Immature natural killer cell (primary cell): ENCODE measurements at regions not wholly inside any gene's neighbourhood (a gene's known extent, or its start where the extent isn't known, plus 50 kb on each side); places are given as distances from the start of the nearest gene placed in this dataset.

Experiments used
- DNase-seq, 3 donors: peaks; one replicate each; pipeline ENCODE4 v3.0.0; 2022; ENCODE audit warnings: mixed read lengths in 1 of 3
- H3K27ac Mint-ChIP-seq, 6 donors: one replicate each; pipeline ENCODE4 v1.8.0; 2020; ENCODE audit warnings: mixed read lengths in 6 of 6, mild to moderate bottlenecking in 5 of 6, inconsistent platforms in 4 of 6, moderate library complexity in 3 of 6
- H3K27me3 Mint-ChIP-seq, 3 donors: one replicate each; pipeline ENCODE4 v1.8.0; 2020 to 2021; ENCODE audit warnings: low read depth in 3 of 3, mild to moderate bottlenecking in 3 of 3, mixed read lengths in 3 of 3, moderate library complexity in 3 of 3, inconsistent platforms in 1 of 3
- H3K36me3 Mint-ChIP-seq, 3 donors: one replicate each; pipeline ENCODE4 v1.8.0; 2020; ENCODE audit warnings: mixed read lengths in 3 of 3, inconsistent platforms in 2 of 3, mild to moderate bottlenecking in 2 of 3
- H3K4me1 Mint-ChIP-seq, 2 donors: one replicate each; pipeline ENCODE4 v1.8.0; 2020; ENCODE audit warnings: inconsistent platforms in 2 of 2, mild to moderate bottlenecking in 2 of 2, mixed read lengths in 2 of 2, moderate library complexity in 1 of 2
- H3K4me3 Mint-ChIP-seq, 5 donors: one replicate each; pipeline ENCODE4 v1.8.0; 2020; ENCODE audit warnings: mild to moderate bottlenecking in 5 of 5, mixed read lengths in 5 of 5, inconsistent platforms in 3 of 5, moderate library complexity in 3 of 5
- H3K9me3 Mint-ChIP-seq, 6 donors: one replicate each; pipeline ENCODE4 v1.8.0; 2020; ENCODE audit warnings: mild to moderate bottlenecking in 6 of 6, mixed read lengths in 6 of 6, inconsistent platforms in 4 of 6, moderate library complexity in 3 of 6

GRCh38 chr20:7195704-7196103, 428.2 kb downstream of the BMP2 start:
- no peak for DNase-seq
- H3K4me3 Mint-ChIP-seq = no peak overlapping the region
- no peaks in the 10 kb centered on the region for H3K4me1 Mint-ChIP-seq
- H3K9me3 Mint-ChIP-seq = peaks cover 0 to 17% (median 7%) of the 10 kb centered on the region in 6 donors
- no peaks in the 10 kb centered on the region for H3K36me3 Mint-ChIP-seq
- H3K27ac Mint-ChIP-seq = no peak overlapping the region
- peaks cover 0 to 3% (median 1%) of the 10 kb centered on the region in 3 donors for H3K27me3 Mint-ChIP-seq

DNA sequence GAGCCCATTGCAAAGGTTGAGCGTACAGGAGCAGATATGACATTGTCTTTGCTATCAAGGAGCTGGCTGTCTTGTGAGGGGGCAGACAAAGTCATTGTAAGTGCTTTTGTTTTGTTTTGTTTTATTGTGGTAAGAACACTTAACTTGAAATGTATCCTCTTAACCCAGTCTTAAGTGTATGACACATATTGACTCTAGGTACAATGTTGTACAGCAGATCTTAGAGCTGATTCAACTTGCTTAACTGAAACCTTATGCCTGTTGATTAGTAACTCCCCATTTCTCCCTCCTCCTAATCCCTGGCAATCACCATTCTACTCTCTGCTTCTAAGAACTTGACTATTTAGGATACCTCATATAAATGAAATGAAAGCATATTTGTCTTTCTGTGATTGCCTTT, 429.0 kb downstream of the BMP2 start:
- Mint-ChIP-seq H3K27ac (no peak overlapping the region), H3K4me1 (no peaks in the 10 kb centered on the region), H3K9me3 (peaks cover 0 to 12% (median 6%) of the 10 kb centered on the region in 6 donors), H3K27me3 (peaks cover 0 to 3% (median 1%) of the 10 kb centered on the region in 3 donors), H3K4me3 (no peak overlapping the region), H3K36me3 (no peaks in the 10 kb centered on the region)
- no peak for DNase-seq

DNA sequence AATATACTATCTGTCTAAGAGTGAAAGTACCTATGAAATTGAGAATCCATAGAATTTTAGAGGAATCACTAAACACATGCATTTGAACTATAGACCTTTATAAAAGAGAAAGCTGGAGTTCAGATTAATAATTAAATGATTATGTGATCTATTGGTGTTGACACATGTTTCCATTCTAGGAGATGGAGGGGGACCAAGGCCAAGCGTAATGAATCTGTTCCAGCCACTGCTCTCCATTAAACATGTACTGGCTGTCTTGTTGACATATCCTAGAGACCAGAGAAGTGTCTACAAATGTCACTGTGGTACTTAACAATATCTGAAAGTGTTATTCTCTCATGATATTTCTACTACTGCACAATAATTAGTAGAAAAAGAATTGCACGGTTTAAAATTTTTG, 432.4 kb downstream of the BMP2 start:
- no peak overlapping the region for H3K27ac Mint-ChIP-seq
- no peaks in the 10 kb centered on the region for H3K27me3 Mint-ChIP-seq
- no peaks in the 10 kb centered on the region for H3K36me3 Mint-ChIP-seq
- no peaks in the 10 kb centered on the region for H3K4me1 Mint-ChIP-seq
- no peak overlapping the region for H3K4me3 Mint-ChIP-seq
- DNase-seq = no peak
- H3K9me3 Mint-ChIP-seq = peaks cover 0 to 19% (median 10%) of the 10 kb centered on the region in 6 donors

DNA sequence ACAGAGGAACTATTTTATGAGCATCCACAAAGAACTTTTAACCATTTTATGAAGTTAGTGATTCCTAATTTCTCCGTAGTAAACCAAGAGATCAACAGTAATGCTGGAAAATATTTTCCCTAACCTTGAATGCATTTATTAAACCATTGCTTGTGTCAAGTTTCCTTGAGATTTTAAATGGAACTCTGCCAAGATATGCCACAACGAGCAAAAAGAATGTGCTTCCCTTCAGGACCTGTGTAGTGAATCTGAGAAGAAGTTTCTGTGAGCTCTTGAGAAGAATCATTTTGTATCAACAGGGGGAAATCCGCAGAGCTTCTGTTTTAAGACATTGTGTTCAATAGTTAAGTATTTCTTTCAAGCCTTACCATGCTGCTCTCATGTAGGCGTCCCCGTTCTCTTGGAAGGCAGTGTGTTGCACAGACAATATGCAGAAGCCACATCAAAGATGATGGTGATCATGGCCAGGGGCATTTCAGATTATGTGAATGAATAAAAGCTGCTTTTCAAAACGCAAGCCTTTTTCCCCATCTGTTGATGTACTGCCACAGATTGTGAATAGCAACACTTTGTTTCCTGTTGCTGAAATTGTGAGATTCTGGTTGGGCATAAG, 439.8 kb downstream of the BMP2 start:
- Mint-ChIP-seq H3K27ac (no peak overlapping the region), H3K36me3 (no peaks in the 10 kb centered on the region), H3K27me3 (peaks cover 0 to 4% (median 0%) of the 10 kb centered on the region in 3 donors), H3K4me1 (no peaks in the 10 kb centered on the region), H3K9me3 (peaks cover 2 to 34% (median 12%) of the 10 kb centered on the region in 6 donors), H3K4me3 (no peak overlapping the region)
- DNase-seq = no peak

- Mint-ChIP-seq H3K4me1 (no peaks in the 10 kb centered on the region), H3K27me3 (peaks cover 0 to 4% (median 0%) of the 10 kb centered on the region in 3 donors), H3K36me3 (no peaks in the 10 kb centered on the region), H3K9me3 (peaks cover 2 to 20% (median 8%) of the 10 kb centered on the region in 6 donors), H3K4me3 (no peak overlapping the region), H3K27ac (no peak overlapping the region)
- DNase-seq = no peak
Measured at GRCh38 chr20:7210910-7211309, 443.4 kb downstream of the BMP2 start.

GRCh38 chr20:7214081-7214740, 446.7 kb downstream of the BMP2 start:
- no peaks in the 10 kb centered on the region for H3K4me1 Mint-ChIP-seq
- no peak overlapping the region for H3K27ac Mint-ChIP-seq
- DNase-seq = no peak
- H3K9me3 Mint-ChIP-seq = peaks cover 0 to 20% (median 7%) of the 10 kb centered on the region in 6 donors
- peaks cover 0 to 4% (median 0%) of the 10 kb centered on the region in 3 donors for H3K27me3 Mint-ChIP-seq
- H3K4me3 Mint-ChIP-seq = no peak overlapping the region
- H3K36me3 Mint-ChIP-seq = no peaks in the 10 kb centered on the region

- Mint-ChIP-seq H3K4me3 (no peak overlapping the region), H3K27ac (no peak overlapping the region), H3K9me3 (peaks cover 0 to 20% (median 5%) of the 10 kb centered on the region in 6 donors), H3K4me1 (no peaks in the 10 kb centered on the region), H3K27me3 (peaks cover 0 to 4% (median 0%) of the 10 kb centered on the region in 3 donors), H3K36me3 (no peaks in the 10 kb centered on the region)
- no peak for DNase-seq
Measured at GRCh38 chr20:7217606-7218005, 450.1 kb downstream of the BMP2 start.

- no peaks in the 10 kb centered on the region for H3K36me3 Mint-ChIP-seq
- no peak overlapping the region for H3K27ac Mint-ChIP-seq
- H3K27me3 Mint-ChIP-seq = peaks cover 0 to 4% (median 0%) of the 10 kb centered on the region in 3 donors
- H3K9me3 Mint-ChIP-seq = peaks cover 4 to 33% (median 12%) of the 10 kb centered on the region in 6 donors
- no peak overlapping the region for H3K4me3 Mint-ChIP-seq
- DNase-seq = no peak
- no peaks in the 10 kb centered on the region for H3K4me1 Mint-ChIP-seq
Measured at GRCh38 chr20:7220755-7221154, 453.3 kb downstream of the BMP2 start.

DNA sequence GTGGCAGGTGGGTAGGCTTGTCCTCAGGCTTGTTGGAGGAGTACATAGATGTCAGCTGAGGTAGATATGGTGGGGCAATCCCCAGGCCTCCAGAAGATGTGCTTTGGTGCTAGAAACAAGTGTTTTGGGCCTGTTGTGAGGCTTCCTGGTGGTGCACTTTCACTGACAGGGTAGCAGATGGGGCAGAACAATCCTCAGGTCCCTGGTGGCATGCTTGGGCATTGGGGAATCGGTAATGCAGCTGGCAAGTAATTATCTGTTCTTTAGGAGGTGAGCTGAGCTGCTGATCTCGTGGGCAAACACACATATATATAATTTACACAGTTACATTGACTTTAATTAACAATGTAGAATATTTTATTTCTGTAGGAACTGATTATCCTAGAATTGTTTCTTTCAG, 458.7 kb downstream of the BMP2 start:
- Mint-ChIP-seq H3K27ac (no peak overlapping the region), H3K9me3 (peaks cover 4 to 30% (median 10%) of the 10 kb centered on the region in 6 donors), H3K27me3 (peaks cover 0 to 2% (median 0%) of the 10 kb centered on the region in 3 donors), H3K4me1 (no peaks in the 10 kb centered on the region), H3K4me3 (no peak overlapping the region), H3K36me3 (no peaks in the 10 kb centered on the region)
- no peak for DNase-seq

DNA sequence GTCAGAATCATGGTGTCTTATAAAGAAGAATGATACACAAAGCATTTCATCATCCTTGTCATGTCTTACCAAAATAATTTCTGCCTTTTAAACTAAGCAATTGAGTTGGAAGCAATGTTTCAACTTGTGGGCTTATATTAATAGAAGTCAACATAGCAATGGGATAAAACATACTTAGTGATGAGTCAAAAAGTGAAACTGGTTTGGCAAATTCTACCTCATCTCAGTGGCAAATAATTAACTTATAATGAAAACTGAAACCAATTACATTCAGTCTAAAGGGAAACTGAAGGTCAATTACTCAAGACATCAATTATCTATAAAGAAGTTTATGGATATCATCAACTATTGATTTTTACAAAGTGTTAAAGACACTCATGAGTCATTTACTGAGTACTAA, 463.8 kb downstream of the BMP2 start:
- Mint-ChIP-seq H3K4me1 (no peaks in the 10 kb centered on the region), H3K27me3 (peaks cover 0 to 2% (median 0%) of the 10 kb centered on the region in 3 donors), H3K36me3 (no peaks in the 10 kb centered on the region), H3K27ac (no peak overlapping the region), H3K4me3 (no peak overlapping the region), H3K9me3 (peaks cover 2 to 23% (median 9%) of the 10 kb centered on the region in 6 donors)
- DNase-seq = no peak

DNA sequence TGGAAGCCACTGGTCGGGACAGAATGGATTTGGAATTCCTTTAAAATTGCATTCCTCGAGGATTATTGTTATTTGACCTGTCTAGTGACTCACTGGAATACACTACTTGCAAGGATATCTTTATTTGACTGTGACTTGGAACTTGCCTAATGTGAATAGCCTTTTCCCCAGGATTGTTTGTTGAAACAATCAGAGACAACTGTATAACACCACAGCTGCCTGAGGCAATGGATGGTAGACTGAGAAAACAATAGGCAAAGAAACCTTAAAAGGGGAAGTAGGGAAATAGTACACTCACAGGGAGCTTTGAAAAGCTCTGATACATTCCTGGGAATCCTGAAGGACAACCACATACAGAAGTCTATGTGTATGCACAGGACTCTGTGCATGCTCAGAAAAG, 465.3 kb downstream of the BMP2 start:
- peaks cover 0 to 15% (median 8%) of the 10 kb centered on the region in 6 donors for H3K9me3 Mint-ChIP-seq
- no peak for DNase-seq
- H3K4me3 Mint-ChIP-seq = no peak overlapping the region
- no peaks in the 10 kb centered on the region for H3K4me1 Mint-ChIP-seq
- H3K36me3 Mint-ChIP-seq = no peaks in the 10 kb centered on the region
- no peak overlapping the region for H3K27ac Mint-ChIP-seq
- H3K27me3 Mint-ChIP-seq = peaks cover 0 to 2% (median 0%) of the 10 kb centered on the region in 3 donors

DNA sequence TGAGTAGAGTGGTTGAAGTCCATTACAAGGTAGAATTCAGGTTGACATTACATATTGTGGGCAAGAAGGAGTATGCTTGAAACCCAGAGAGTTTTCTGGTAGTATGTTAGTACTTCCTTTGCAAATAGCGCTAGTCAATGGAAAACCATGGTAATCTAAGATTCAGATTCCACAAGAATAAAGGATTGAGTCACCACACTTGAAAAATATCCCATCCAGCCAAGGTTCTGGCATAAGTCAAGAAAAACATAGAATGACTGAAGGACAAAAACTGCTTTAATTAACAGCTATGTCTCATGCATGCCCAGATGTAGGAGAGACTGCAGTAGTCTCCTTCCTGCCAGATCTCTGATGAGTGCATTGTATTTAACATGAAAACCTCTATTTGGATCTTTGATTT, 469.8 kb downstream of the BMP2 start:
- H3K4me3 Mint-ChIP-seq = no peak overlapping the region
- no peak for DNase-seq
- H3K27ac Mint-ChIP-seq = no peak overlapping the region
- H3K27me3 Mint-ChIP-seq = peaks cover 0 to 2% (median 2%) of the 10 kb centered on the region in 3 donors
- H3K36me3 Mint-ChIP-seq = no peaks in the 10 kb centered on the region
- peaks cover 3 to 16% (median 11%) of the 10 kb centered on the region in 6 donors for H3K9me3 Mint-ChIP-seq
- H3K4me1 Mint-ChIP-seq = no peaks in the 10 kb centered on the region

GRCh38 chr20:7240490-7240889, 473.0 kb downstream of the BMP2 start:
- H3K4me1 Mint-ChIP-seq = no peaks in the 10 kb centered on the region
- H3K27me3 Mint-ChIP-seq = peaks cover 0 to 2% (median 2%) of the 10 kb centered on the region in 3 donors
- H3K27ac Mint-ChIP-seq = no peak overlapping the region
- no peak for DNase-seq
- H3K9me3 Mint-ChIP-seq = peaks cover 3 to 11% (median 7%) of the 10 kb centered on the region in 6 donors
- H3K36me3 Mint-ChIP-seq = no peaks in the 10 kb centered on the region
- no peak overlapping the region for H3K4me3 Mint-ChIP-seq

DNA sequence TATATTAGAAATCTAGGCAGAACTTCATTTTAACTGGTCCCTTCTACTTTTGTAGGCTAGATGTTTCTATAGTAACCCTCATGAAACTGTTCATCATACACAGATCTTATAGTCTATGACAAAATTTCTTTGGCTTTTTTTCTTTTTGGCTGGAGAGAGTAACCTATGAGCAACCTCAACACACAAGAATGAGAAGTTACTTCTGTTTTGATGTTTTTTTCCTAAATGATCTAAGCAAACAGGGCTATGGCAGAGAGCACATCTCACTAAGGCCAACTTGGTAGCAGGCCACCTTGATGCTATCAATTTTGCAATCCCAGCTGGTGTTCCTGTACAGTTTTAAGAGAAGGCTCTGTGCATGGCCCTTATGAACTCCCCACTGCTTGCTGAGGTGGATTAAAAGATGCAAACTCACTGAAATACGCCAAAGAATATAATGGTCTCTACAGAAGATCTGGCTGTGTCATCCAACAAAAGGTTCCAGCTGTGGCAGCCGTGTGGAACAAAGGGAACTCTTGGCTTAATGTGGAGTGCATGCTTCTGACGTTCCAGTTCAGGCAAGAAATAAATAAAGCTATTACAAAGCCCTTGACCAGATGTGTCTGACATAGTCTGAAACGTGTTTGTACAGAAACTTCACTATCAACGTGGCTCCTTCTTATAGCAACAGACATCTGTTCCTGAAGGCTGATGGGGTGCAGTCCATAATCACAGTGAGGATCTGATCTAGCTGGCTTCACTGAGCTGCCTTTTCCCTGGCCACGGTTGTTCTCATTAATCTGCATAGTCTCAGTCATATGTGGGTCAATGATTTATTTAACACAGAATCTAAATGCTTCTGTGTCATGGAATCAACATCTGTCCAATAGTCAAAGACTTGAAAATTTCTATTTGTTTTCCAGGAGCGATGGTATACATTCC, 481.1 kb downstream of the BMP2 start:
- peaks cover 0 to 18% (median 6%) of the 10 kb centered on the region in 6 donors for H3K9me3 Mint-ChIP-seq
- DNase-seq = no peak
- peaks cover 0 to 2% (median 0%) of the 10 kb centered on the region in 3 donors for H3K27me3 Mint-ChIP-seq
- H3K27ac Mint-ChIP-seq = no peak overlapping the region
- no peak overlapping the region for H3K4me3 Mint-ChIP-seq
- no peaks in the 10 kb centered on the region for H3K4me1 Mint-ChIP-seq
- no peaks in the 10 kb centered on the region for H3K36me3 Mint-ChIP-seq
